Spinal cord (tissue), 9 donors: ENCODE measurements at regions not wholly inside any gene's neighbourhood (a gene's known extent, or its start where the extent isn't known, plus 50 kb on each side); places are given as distances from the start of the nearest gene placed in this dataset.
A peak's percentile ranks its signal among the peaks of the same experiment; 100 is the strongest.

Experiments used
- DNase-seq, 6 donors: peaks; one replicate each; pipeline versions ENCODE4 v3.0.0 to v3.0.0-alpha.2; 2013 to 2015; ENCODE audit warnings: low spot score in 6 of 6, low read depth in 4 of 6
- H3K27ac ChIP-seq: one replicate; pipeline ENCODE4 v1.5.1; 2013; ENCODE audit warnings: low read depth, low read length, control low read depth
- H3K27me3 ChIP-seq: one replicate; pipeline ENCODE4 v1.6.1; 2013; ENCODE audit warnings: low read length; ENCODE audit not compliant: control insufficient read depth, insufficient read depth
- H3K36me3 ChIP-seq: one replicate; pipeline ENCODE4 v1.6.1; 2013; ENCODE audit warnings: low read length; ENCODE audit not compliant: control insufficient read depth, insufficient read depth
- H3K4me1 ChIP-seq: one replicate; pipeline ENCODE4 v1.6.1; 2013; ENCODE audit warnings: low read length; ENCODE audit not compliant: control insufficient read depth, insufficient read depth
- H3K4me3 ChIP-seq: one replicate; pipeline ENCODE4 v1.5.1; 2013; ENCODE audit warnings: low read depth, low read length, control low read depth
- H3K9me3 ChIP-seq: one replicate; pipeline ENCODE4 v1.6.1; 2013; ENCODE audit warnings: low read length; ENCODE audit not compliant: control insufficient read depth, insufficient read depth
- WGBS: methylation state at CpG from one replicate; pipeline ENCODE4 v1.1.5; 2013; ENCODE audit warnings: missing lambda C conversion rate; ENCODE audit not compliant: insufficient coverage; 5-methylcytosine and 5-hydroxymethylcytosine counted together
- donor health status: healthy.

DNA sequence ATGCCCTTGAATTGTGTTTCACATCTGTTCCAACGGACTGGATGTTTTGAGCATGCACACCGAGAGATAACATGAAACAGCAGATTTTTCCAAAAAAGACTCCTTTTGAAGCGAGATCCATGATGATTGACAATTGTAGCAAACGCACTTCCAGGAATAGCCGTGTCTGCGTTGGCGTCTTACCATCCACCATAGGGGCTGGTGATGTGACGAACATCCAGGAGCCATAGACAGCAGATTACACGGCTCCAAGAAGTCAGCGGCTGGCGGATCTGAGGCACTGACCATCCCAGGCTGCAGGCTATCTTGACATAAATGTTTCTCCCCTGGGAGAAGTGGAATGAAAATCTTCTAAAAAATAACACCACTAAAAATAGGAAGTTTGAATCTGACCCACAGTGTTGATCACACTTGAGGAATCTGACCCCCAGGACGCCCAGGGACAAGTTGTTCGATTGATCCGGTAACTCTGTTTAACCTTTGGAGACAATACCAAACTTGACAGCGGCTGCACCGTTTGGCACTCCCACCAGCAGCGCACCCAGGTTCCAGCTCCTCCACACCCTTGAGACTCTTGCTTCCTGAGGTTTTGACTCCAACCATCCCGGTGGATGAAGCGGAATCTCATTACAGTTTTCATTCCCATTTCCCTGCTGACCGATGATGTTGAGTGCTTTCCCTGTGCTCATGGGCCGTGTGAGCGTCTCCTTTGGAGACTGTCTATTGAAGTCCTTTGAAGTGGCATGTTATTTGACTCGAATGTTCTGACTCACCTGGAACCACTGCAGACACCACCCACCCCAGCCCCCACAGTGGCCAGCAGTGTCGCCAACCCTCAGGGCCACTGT is 140.0 kb upstream of the GPC1 start:
- Histone ChIP-seq H3K4me1 (peaks cover 66% of the 10 kb centered on the region), H3K36me3 (no peaks in the 10 kb centered on the region), H3K27ac (no peak overlapping the region), H3K27me3 (no peaks in the 10 kb centered on the region), H3K9me3 (no peaks in the 10 kb centered on the region), H3K4me3 (no peak overlapping the region)
- no peak for DNase-seq
- WGBS: 83% methylated on average over 17 of the region's 24 CpGs

DNA sequence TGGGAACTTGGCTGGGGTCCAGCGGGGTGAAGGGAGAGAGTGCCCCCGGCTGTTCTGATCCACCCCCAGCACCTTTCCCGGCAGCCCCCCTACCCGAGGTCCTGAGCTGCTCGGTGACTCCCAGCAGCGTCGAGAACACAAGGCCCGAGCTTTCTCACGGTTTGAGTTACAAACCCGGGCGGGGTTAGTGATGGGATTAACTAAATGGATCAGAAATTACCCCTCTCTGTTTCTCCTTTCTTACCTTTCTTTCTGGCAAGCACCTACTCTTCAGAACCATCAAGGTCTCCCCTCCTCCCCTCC is 139.4 kb upstream of the GPC1 start:
- H3K4me3 ChIP-seq: no peak overlapping the region
- WGBS: 40% methylated on average over 1 of the region's 11 CpGs
- DNase-seq: no peak
- H3K27me3 ChIP-seq: no peaks in the 10 kb centered on the region
- peaks cover 68% of the 10 kb centered on the region for H3K4me1 ChIP-seq
- H3K27ac ChIP-seq: no peak overlapping the region
- H3K36me3 ChIP-seq: no peaks in the 10 kb centered on the region
- no peaks in the 10 kb centered on the region for H3K9me3 ChIP-seq

GRCh38 chr2:240296476-240297255 is 138.8 kb upstream of the GPC1 start:
- no peaks in the 10 kb centered on the region for H3K27me3 ChIP-seq
- peaks cover 68% of the 10 kb centered on the region for H3K4me1 ChIP-seq
- H3K27ac ChIP-seq: no peak overlapping the region
- WGBS: 67% methylated on average over 14 of the region's 16 CpGs
- H3K36me3 ChIP-seq: no peaks in the 10 kb centered on the region
- H3K9me3 ChIP-seq: no peaks in the 10 kb centered on the region
- H3K4me3 ChIP-seq: no peak overlapping the region
- DNase-seq: peak in 3 of 6 donors; percentile 40 to 91 (median 79)

GRCh38 chr2:240297256-240298116 is 138.0 kb upstream of the GPC1 start:
- Histone ChIP-seq H3K4me1 (peaks cover 61% of the 10 kb centered on the region), H3K27ac (no peak overlapping the region), H3K9me3 (no peaks in the 10 kb centered on the region), H3K4me3 (no peak overlapping the region), H3K36me3 (no peaks in the 10 kb centered on the region), H3K27me3 (no peaks in the 10 kb centered on the region)
- 60% methylated on average over 16 of the region's 16 CpGs for WGBS
- peak in 1 of 6 donors; percentile 33 for DNase-seq

DNA sequence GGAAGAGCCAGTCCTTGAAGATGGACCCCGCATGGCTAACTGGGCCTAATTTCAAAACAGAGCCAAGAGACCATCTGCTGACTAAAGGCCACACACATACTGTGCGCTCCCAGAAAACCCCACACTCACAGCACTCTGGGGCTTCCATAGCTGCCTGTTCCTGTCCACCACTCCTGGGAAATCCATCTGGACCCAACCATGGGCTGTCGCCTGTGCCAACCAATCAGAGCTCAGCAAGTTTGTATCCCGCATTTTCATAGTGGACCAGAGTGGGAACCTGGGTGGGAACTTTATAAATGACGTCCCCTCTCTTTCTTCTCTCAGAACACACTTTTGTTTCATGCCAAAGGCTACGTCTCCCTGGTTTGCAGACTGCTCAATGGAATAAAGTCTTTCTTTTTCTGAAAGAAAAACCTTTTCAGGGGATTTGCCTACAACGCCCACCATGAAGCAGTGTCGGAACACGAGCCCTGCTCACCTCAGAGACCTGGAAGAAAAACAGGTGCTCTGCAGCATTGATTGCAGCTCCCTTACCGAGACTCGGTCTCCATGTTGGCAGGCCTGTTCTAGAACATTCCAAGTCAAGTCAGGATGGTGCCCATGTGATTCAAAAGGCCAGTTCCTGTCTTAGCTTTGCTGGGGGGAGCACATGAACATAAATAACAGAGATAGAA is 137.2 kb upstream of the GPC1 start:
- no peak overlapping the region for H3K27ac ChIP-seq
- WGBS: 75% methylated on average over 10 of the region's 11 CpGs

GRCh38 chr2:240298803-240299709 is 136.4 kb upstream of the GPC1 start:
- no peaks in the 10 kb centered on the region for H3K27me3 ChIP-seq
- H3K4me3 ChIP-seq: no peak overlapping the region
- peak in 1 of 6 donors; percentile 4 for DNase-seq
- H3K4me1 ChIP-seq: peaks cover 45% of the 10 kb centered on the region
- H3K27ac ChIP-seq: no peak overlapping the region
- WGBS: 89% methylated on average over 18 of the region's 18 CpGs
- no peaks in the 10 kb centered on the region for H3K9me3 ChIP-seq
- no peaks in the 10 kb centered on the region for H3K36me3 ChIP-seq

More for the DNA sequence above, 137.2 kb upstream of the GPC1 start:
- Histone ChIP-seq H3K36me3 (no peaks in the 10 kb centered on the region), H3K4me1 (peaks cover 53% of the 10 kb centered on the region), H3K27me3 (no peaks in the 10 kb centered on the region), H3K4me3 (no peak overlapping the region), H3K9me3 (no peaks in the 10 kb centered on the region)
- DNase-seq: peak in 2 of 6 donors; percentile 25 to 64

- Histone ChIP-seq H3K4me1 (peaks cover 42% of the 10 kb centered on the region), H3K36me3 (no peaks in the 10 kb centered on the region), H3K4me3 (no peak overlapping the region), H3K27ac (no peak overlapping the region), H3K27me3 (no peaks in the 10 kb centered on the region), H3K9me3 (no peaks in the 10 kb centered on the region)
- 87% methylated on average over 5 of the region's 7 CpGs for WGBS
- DNase-seq: peak in 1 of 6 donors; percentile 2
Observed at GRCh38 chr2:240299710-240300068, 135.8 kb upstream of the GPC1 start.

- DNase-seq: peak in 1 of 6 donors; percentile 52
- Histone ChIP-seq H3K36me3 (no peaks in the 10 kb centered on the region), H3K27ac (no peak overlapping the region), H3K4me3 (no peak overlapping the region), H3K4me1 (peaks cover 39% of the 10 kb centered on the region), H3K27me3 (no peaks in the 10 kb centered on the region), H3K9me3 (no peaks in the 10 kb centered on the region)
- WGBS: 55% methylated on average over 10 of the region's 11 CpGs
Observed at GRCh38 chr2:240300261-240300821, 135.1 kb upstream of the GPC1 start.
